Transverse colon (tissue), 4 donors: ENCODE measurements at regions not wholly inside any gene's neighbourhood (a gene's known extent, or its start where the extent isn't known, plus 50 kb on each side); places are given as distances from the start of the nearest gene placed in this dataset.

Source experiments
- DNase-seq: peaks from one replicate; pipeline ENCODE4 v3.0.0-alpha.2; 2019
- H3K27ac ChIP-seq, 4 donors: fragments of 200-600 bp; sonication (generic); 2 replicates each; pipeline ENCODE4 v1.5.1; 2016 to 2018; ENCODE audit warnings: inconsistent platforms in 4 of 4
- H3K27me3 ChIP-seq: fragments of 200-600 bp; sonication (generic); 2 replicates; pipeline ENCODE4 v1.5.1; 2017; ENCODE audit warnings: inconsistent platforms
- H3K36me3 ChIP-seq, 4 donors: fragments of 200-600 bp; sonication (generic); 2 replicates each; pipeline ENCODE4 v1.5.1; 2017 to 2019; ENCODE audit warnings: inconsistent platforms in 4 of 4
- H3K4me1 ChIP-seq, 4 donors: fragments of 200-600 bp; sonication (generic); 2 replicates each; pipeline ENCODE4 v1.5.1; 2017 to 2020; ENCODE audit warnings: inconsistent platforms in 4 of 4
- H3K4me3 ChIP-seq, 4 donors: fragments of 200-600 bp; sonication (generic); 1 replicate in 1 of 4; 2 replicates in 3 of 4; pipeline versions ENCODE4 v1.5.1 to v1.6.1; 2017 to 2019; ENCODE audit warnings: inconsistent platforms in 4 of 4
- H3K9me3 ChIP-seq, 2 donors: fragments of 200-600 bp; sonication (generic); 2 replicates each; pipeline ENCODE4 v1.5.1; 2017 to 2019; ENCODE audit warnings: inconsistent platforms in 2 of 2
- EP300 ChIP-seq: sonication (generic); formaldehyde crosslinking; IDR thresholded peaks from one replicate; pipeline ENCODE4 v1.6.1; 2017; ENCODE audit warnings: antibody characterized with exemption, low read depth
- POLR2A ChIP-seq: fragments of 450-650 bp; IDR thresholded peaks from one replicate; pipeline ENCODE4 v1.6.1; 2016; ENCODE audit warnings: antibody characterized with exemption, mild to moderate bottlenecking, moderate library complexity
- POLR2AphosphoS5 ChIP-seq, 3 donors: sonication (generic); formaldehyde crosslinking; IDR thresholded peaks; one replicate each; pipeline ENCODE4 v1.6.1; 2016; ENCODE audit warnings: antibody characterized with exemption in 3 of 3
- WGBS, 2 donors: methylation state at CpG; one replicate each; pipeline ENCODE4 v1.1.5; 2018; ENCODE audit warnings: low coverage in 1 of 2; 5-methylcytosine and 5-hydroxymethylcytosine counted together
- in situ Hi-C, 4 donors: fragments of 200-750 bp; cut with MboI; loops; one replicate each; pipeline versions ENCODE4 v1.15.0 to v1.15.1; 2017; ENCODE audit warnings: low sequenced_read_pairs in 3 of 4, low pct_ligation_motif_present in 1 of 4, low pct_unique_long_range_greater_than_20kb in 1 of 4
- intact Hi-C: fragments of 100-400 bp; cut with DNase I; formaldehyde crosslinking; loops from one replicate; pipeline ENCODE4 v1.15.1; 2023; ENCODE audit warnings: low total_unique reads
- TF ChIP-seq, protein P1 (sequence below), 5 experiments: fragments of 200-600 bp in 3 of 5; fragments of 450-650 bp in 2 of 5; sonication (generic) in 3 of 5; IDR thresholded peaks; 1 replicate in 2 of 5; 2 replicates in 3 of 5; pipeline ENCODE4 v1.5.1; 2016 to 2017; ENCODE audit warnings: antibody characterized with exemption in 5 of 5, inconsistent platforms in 3 of 5, mild to moderate bottlenecking in 2 of 5, moderate library complexity in 1 of 5

DNA sequence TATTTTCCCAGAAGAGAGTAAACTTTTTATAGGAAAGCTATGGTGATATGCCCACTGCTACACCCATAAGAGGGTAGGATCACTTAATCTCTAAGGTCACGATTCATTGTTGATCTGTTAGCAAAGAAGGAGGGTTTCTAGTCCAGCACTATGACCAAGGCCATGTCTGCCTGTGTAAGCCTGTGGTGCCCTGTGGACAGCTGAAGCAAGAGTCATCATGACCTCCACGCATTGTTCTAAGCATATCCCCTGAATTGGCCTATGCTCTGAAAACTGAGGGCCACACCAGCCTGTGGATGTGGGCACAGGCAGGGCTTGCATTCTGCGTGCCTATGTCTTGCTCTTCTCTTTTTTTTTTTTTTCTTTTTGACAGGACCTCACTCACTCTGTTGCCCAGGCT, 89.8 kb upstream of the SMIM21 start:
- H3K9me3 ChIP-seq: peaks cover 5% of the 10 kb centered on the region in 2 donors
- 79 to 87% methylated on average over 3 of the region's 3 CpGs for WGBS, 2 donors
- no peak for DNase-seq
- no peaks in the 10 kb centered on the region for H3K27me3 ChIP-seq
- TF ChIP-seq POLR2AphosphoS5 (IDR thresholded peaks at IDR 0.05): no peak
- TF ChIP-seq POLR2A: no peak
- TF ChIP-seq, protein P1, sequence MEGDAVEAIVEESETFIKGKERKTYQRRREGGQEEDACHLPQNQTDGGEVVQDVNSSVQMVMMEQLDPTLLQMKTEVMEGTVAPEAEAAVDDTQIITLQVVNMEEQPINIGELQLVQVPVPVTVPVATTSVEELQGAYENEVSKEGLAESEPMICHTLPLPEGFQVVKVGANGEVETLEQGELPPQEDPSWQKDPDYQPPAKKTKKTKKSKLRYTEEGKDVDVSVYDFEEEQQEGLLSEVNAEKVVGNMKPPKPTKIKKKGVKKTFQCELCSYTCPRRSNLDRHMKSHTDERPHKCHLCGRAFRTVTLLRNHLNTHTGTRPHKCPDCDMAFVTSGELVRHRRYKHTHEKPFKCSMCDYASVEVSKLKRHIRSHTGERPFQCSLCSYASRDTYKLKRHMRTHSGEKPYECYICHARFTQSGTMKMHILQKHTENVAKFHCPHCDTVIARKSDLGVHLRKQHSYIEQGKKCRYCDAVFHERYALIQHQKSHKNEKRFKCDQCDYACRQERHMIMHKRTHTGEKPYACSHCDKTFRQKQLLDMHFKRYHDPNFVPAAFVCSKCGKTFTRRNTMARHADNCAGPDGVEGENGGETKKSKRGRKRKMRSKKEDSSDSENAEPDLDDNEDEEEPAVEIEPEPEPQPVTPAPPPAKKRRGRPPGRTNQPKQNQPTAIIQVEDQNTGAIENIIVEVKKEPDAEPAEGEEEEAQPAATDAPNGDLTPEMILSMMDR (IDR thresholded peaks at IDR 0.05): no peak
- no peak for TF ChIP-seq EP300
- intact Hi-C loops (no loop called here), in situ Hi-C loops (no loop called here)
- H3K27ac ChIP-seq: no peak overlapping the region
- no peaks in the 10 kb centered on the region for H3K4me1 ChIP-seq
- H3K4me3 ChIP-seq: no peak overlapping the region
- H3K36me3 ChIP-seq: no peaks in the 10 kb centered on the region

DNA sequence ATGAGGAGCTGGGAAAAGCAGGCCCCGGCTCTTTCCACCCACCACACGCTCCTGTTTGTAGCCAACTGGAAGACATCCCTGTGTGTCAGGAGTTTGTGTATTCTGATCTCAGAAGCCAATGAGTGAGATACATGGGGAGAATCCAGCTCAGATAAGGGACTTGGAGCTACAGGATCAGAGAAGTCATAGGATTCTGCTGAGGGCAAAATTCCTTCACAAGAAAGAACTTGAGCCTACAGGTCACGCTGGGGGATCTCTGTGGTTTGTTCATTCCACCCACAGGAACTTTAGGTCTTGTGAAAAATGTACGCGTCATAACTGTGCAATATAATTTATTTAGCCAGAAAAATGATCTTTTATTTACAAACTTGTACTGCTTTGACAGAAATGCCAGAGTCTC, 80.1 kb upstream of the SMIM21 start:
- H3K27ac ChIP-seq: no peak overlapping the region
- intact Hi-C loops (no loop called here), in situ Hi-C loops (no loop called here)
- WGBS, 2 donors: 88% methylated on average over 5 of the region's 5 CpGs; no CpG with 5 or more reads in 1 of the 2 donors
- H3K36me3 ChIP-seq: no peaks in the 10 kb centered on the region
- TF ChIP-seq, protein P1 (IDR thresholded peaks at IDR 0.05): no peak
- no peak for TF ChIP-seq EP300
- no peak for TF ChIP-seq POLR2A
- no peak for TF ChIP-seq POLR2AphosphoS5 (IDR thresholded peaks at IDR 0.05)
- H3K4me3 ChIP-seq: no peak overlapping the region
- H3K4me1 ChIP-seq: no peaks in the 10 kb centered on the region
- peaks cover 3 to 6% of the 10 kb centered on the region in 2 donors for H3K9me3 ChIP-seq
- H3K27me3 ChIP-seq: no peaks in the 10 kb centered on the region
- no peak for DNase-seq

DNA sequence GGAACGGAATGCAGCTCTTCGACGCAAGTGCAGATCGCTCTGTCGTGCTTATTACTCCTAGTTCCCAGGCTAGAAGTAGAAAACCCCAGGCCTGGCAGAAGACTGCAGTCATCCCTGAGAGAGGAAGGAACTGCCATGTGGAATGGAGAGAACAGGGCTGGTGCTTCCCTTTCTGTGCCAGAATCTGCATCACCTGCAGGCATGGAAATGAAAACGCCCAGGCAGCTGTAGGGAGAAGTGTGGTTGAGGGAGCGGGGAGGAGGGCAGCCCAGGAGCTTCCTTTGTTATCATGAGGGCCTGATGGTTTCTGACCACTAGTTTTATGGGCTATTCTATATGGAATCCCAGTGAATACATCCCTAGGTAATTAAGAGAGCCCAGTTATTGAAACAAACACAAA, 79.4 kb upstream of the SMIM21 start:
- no peaks in the 10 kb centered on the region for H3K9me3 ChIP-seq
- H3K36me3 ChIP-seq: no peaks in the 10 kb centered on the region
- H3K27ac ChIP-seq: no peak overlapping the region
- H3K4me1 ChIP-seq: no peaks in the 10 kb centered on the region
- in situ Hi-C loops: no loop called here
- intact Hi-C loops: no loop called here
- TF ChIP-seq EP300 (no peak), POLR2A (no peak), POLR2AphosphoS5 (IDR thresholded peaks at IDR 0.05) (no peak)
- TF ChIP-seq, protein P1 (IDR thresholded peaks at IDR 0.05): no peak
- 78 to 84% methylated on average over 4 to 7 of the region's 7 CpGs for WGBS, 2 donors
- no peak for DNase-seq
- no peaks in the 10 kb centered on the region for H3K27me3 ChIP-seq
- H3K4me3 ChIP-seq: no peak overlapping the region

DNA sequence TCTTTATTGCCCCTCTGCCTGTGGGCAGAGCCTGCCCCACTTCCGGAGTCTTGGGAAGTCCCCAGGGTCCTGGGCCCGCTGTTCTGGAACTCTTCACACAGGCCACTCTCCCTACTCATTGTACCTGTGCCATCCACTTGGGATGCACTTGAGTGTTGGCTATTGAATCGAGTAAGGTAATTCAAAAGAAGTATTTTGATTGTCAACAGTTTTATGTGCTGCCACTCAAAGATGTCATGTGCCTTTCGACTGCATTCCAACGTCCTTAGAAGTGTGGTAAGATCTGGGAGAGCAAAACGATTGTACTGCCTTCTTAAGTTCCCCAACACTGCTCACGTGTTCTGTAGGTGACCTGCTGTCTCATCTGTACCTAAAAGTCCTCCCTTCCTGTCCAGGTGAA, 77.0 kb upstream of the SMIM21 start:
- TF ChIP-seq, protein P1 (IDR thresholded peaks at IDR 0.05): no peak
- TF ChIP-seq POLR2AphosphoS5 (IDR thresholded peaks at IDR 0.05) (no peak), POLR2A (no peak), EP300 (no peak)
- in situ Hi-C loops (no loop called here), intact Hi-C loops (no loop called here)
- Histone ChIP-seq H3K4me3 (no peak overlapping the region), H3K27ac (no peak overlapping the region), H3K4me1 (no peaks in the 10 kb centered on the region), H3K9me3 (no peaks in the 10 kb centered on the region), H3K36me3 (no peaks in the 10 kb centered on the region), H3K27me3 (no peaks in the 10 kb centered on the region)
- no peak for DNase-seq
- 55 to 61% methylated on average over 3 to 7 of the region's 7 CpGs for WGBS, 2 donors
